ENCODE measurements at regions not wholly inside any gene's neighbourhood (a gene's known extent, or its start where the extent isn't known, plus 50 kb on each side); places are given as distances from the start of the nearest gene placed in this dataset.
A peak's percentile ranks its signal among the peaks of the same experiment; 100 is the strongest.

- no peak for DNase-seq
Observed at GRCh38 chr7:12456506-12456905, 52.8 kb upstream of the VWDE start.

- peak; percentile 45 for DNase-seq
Observed at GRCh38 chr7:12458520-12459131, 55.0 kb upstream of the VWDE start.

GRCh38 chr7:12467837-12468236 is 64.2 kb upstream of the VWDE start:
- DNase-seq: no peak

- peak; percentile 40 for DNase-seq
Observed at GRCh38 chr7:12469568-12469967, 65.9 kb upstream of the VWDE start.

- no peak for DNase-seq
Observed at GRCh38 chr7:12470930-12471329, 67.3 kb upstream of the VWDE start.

- no peak for DNase-seq
Observed at GRCh38 chr7:12474035-12474434, 70.4 kb upstream of the VWDE start.

- DNase-seq: peak; percentile 22
Observed at GRCh38 chr7:12475362-12476063, 71.8 kb upstream of the VWDE start.

- DNase-seq: no peak
Observed at GRCh38 chr7:12477620-12478019, 74.0 kb upstream of the VWDE start.

GRCh38 chr7:12481722-12482121 is 78.1 kb upstream of the VWDE start:
- DNase-seq: no peak

- no peak for DNase-seq
Observed at GRCh38 chr7:12485845-12486244, 82.2 kb upstream of the VWDE start.

- DNase-seq: no peak
Observed at GRCh38 chr7:12488341-12488740, 82.2 kb upstream of the SCIN start.

- DNase-seq: no peak
Observed at GRCh38 chr7:12490107-12490688, 80.3 kb upstream of the SCIN start.

- DNase-seq: no peak
Observed at GRCh38 chr7:12490940-12491339, 79.6 kb upstream of the SCIN start.

GRCh38 chr7:12491526-12491925 is 79.0 kb upstream of the SCIN start:
- no peak for DNase-seq

GRCh38 chr7:12493407-12493806 is 77.1 kb upstream of the SCIN start:
- no peak for DNase-seq

- no peak for DNase-seq
Observed at GRCh38 chr7:12493863-12494686, 76.4 kb upstream of the SCIN start.

- DNase-seq: no peak
Observed at GRCh38 chr7:12494687-12495024, 75.9 kb upstream of the SCIN start.

GRCh38 chr7:12496901-12497674 is 73.4 kb upstream of the SCIN start:
- peak; percentile 45 for DNase-seq

GRCh38 chr7:12504149-12504548 is 66.4 kb upstream of the SCIN start:
- peak; percentile 24 for DNase-seq

GRCh38 chr7:12508005-12508404 is 62.5 kb upstream of the SCIN start:
- DNase-seq: no peak

- no peak for DNase-seq
Observed at GRCh38 chr7:12508554-12508953, 62.0 kb upstream of the SCIN start.

- no peak for DNase-seq
Observed at GRCh38 chr7:12517451-12517850, 53.1 kb upstream of the SCIN start.
